ENCODE measurements at regions not wholly inside any gene's neighbourhood (a gene's known extent, or its start where the extent isn't known, plus 50 kb on each side); places are given as distances from the start of the nearest gene placed in this dataset.

- 92 to 95% methylated on average over 3 of the region's 3 CpGs for WGBS, 2 donors
- no peak for TF ChIP-seq CTCF (IDR thresholded peaks at IDR 0.05)
- no peaks in the 10 kb centered on the region for H3K9me3 ChIP-seq
- H3K4me3 ChIP-seq, result no peak overlapping the region
- no peaks in the 10 kb centered on the region for H3K36me3 ChIP-seq
- ATAC-seq (no peak), DNase-seq (no peak)
- H3K27me3 ChIP-seq, result no peaks in the 10 kb centered on the region
- H3K4me1 ChIP-seq, result peaks cover 0 to 10% (median 0%) of the 10 kb centered on the region in 9 donors
- intact Hi-C loops (cut with DNase I), result no loop called here
- H3K27ac ChIP-seq, result no peak overlapping the region
These were observed 127.6 kb upstream of the LPP start for GRCh38 chr3:188026191-188026968.

GRCh38 chr3:188031121-188031520 lies 122.8 kb upstream of the LPP start:
- Histone ChIP-seq H3K27ac (peak overlapping the region in 2 of 10 donors; percentile 16 to 29), H3K4me1 (peaks cover 0 to 12% (median 2%) of the 10 kb centered on the region in 9 donors), H3K9me3 (peaks cover 0 to 3% (median 0%) of the 10 kb centered on the region in 11 donors), H3K27me3 (no peaks in the 10 kb centered on the region), H3K36me3 (no peaks in the 10 kb centered on the region), H3K4me3 (no peak overlapping the region)
- no peak for ATAC-seq
- WGBS, 2 donors, result 80 to 85% methylated on average over 2 of the region's 2 CpGs
- no peak for TF ChIP-seq CTCF (IDR thresholded peaks at IDR 0.05)
- no peak for DNase-seq
- intact Hi-C loops (cut with DNase I), result loop anchor here in 1 of 10 donors (10.0 kb wide), 1 partner anchor 276 kb away; no protein-coding TSS in a partner anchor

- WGBS, 2 donors, result 95 to 99% methylated on average over 3 of the region's 3 CpGs
- H3K4me1 ChIP-seq, result peaks cover 0 to 28% (median 11%) of the 10 kb centered on the region in 9 donors
- ATAC-seq, result no peak
These were observed 119.0 kb upstream of the LPP start for GRCh38 chr3:188034989-188035388.

More at GRCh38 chr3:188034989-188035388, 119.0 kb upstream of the LPP start:
- H3K27ac ChIP-seq, result no peak overlapping the region
- H3K9me3 ChIP-seq, result peaks cover 0 to 3% (median 0%) of the 10 kb centered on the region in 11 donors
- no peak overlapping the region for H3K4me3 ChIP-seq
- intact Hi-C loops (cut with DNase I), result loop anchor here in 5 of 10 donors (5.0 to 10.0 kb wide), 4 partner anchors 122 to 922 kb away; partner anchors contain the start of gene BCL6 (in 3 of the 5)
- no peak for DNase-seq
- no peak for TF ChIP-seq CTCF (IDR thresholded peaks at IDR 0.05)
- H3K27me3 ChIP-seq, result no peaks in the 10 kb centered on the region
- no peaks in the 10 kb centered on the region for H3K36me3 ChIP-seq
